ENCODE measurements at regions not wholly inside any gene's neighbourhood (a gene's known extent, or its start where the extent isn't known, plus 50 kb on each side); places are given as distances from the start of the nearest gene placed in this dataset.

DNA sequence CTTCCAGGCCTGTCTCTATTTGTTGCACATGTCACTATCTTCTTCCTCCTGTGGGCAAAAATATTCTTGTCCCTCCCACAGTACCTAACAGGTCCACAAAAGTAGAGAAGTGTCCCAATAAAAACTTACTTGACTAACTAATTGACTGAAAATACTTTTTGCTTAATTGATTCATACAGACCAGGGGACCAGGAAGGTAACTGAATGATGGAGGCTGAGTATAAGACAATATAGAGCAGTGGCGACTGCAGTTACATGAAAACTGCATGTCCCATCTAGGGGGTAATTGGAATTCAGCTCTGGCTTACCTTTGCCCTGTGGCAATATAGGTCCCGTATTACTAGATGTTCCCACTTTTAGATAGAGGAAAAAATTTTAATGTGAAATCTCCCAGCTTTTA lies 112.9 kb upstream of the CREB1 start:
- TF ChIP-seq, protein P1, sequence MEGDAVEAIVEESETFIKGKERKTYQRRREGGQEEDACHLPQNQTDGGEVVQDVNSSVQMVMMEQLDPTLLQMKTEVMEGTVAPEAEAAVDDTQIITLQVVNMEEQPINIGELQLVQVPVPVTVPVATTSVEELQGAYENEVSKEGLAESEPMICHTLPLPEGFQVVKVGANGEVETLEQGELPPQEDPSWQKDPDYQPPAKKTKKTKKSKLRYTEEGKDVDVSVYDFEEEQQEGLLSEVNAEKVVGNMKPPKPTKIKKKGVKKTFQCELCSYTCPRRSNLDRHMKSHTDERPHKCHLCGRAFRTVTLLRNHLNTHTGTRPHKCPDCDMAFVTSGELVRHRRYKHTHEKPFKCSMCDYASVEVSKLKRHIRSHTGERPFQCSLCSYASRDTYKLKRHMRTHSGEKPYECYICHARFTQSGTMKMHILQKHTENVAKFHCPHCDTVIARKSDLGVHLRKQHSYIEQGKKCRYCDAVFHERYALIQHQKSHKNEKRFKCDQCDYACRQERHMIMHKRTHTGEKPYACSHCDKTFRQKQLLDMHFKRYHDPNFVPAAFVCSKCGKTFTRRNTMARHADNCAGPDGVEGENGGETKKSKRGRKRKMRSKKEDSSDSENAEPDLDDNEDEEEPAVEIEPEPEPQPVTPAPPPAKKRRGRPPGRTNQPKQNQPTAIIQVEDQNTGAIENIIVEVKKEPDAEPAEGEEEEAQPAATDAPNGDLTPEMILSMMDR (conservative IDR thresholded peaks at IDR 0.05) = no peak
- TF ChIP-seq ZFX (IDR thresholded peaks at IDR 0.05) = no peak

Measured in C4-2B (cell line).